HG03378 (cell line): ENCODE measurements at regions not wholly inside any gene's neighbourhood (a gene's known extent, or its start where the extent isn't known, plus 50 kb on each side); places are given as distances from the start of the nearest gene placed in this dataset.
"Not testable (repeated sequence)": the region's sequence is repeated elsewhere in the genome, so short reads cannot be mapped to it uniquely, and the experiment has no call there.

Experiments
- ATAC-seq: cut with Tn5 transposase; IDR thresholded peaks from one replicate; pipeline ENCODE4 v1.9.1; 2021; ENCODE audit warnings: mild to moderate bottlenecking, moderate library complexity; ENCODE audit not compliant: unreplicated experiment

DNA sequence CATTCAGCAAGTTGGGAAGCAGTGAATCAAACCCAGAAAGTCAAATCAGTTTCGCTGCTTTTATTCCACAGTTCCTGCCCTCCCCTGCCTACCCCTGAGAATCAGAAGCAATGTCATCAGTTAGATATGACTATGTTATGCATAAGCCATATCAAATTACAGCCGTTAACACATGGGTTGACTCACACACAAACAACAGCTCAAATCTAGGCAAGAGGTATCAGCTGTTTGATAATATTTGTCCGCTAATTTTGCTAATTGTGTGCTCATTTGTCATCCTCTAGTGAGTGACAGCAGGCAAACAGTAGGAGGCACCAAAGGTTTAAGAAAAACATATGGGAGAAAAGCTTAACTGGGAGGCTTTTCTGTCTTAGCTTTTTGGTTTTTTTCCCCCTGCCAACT lies 327.4 kb upstream of the CCL2 start:
- ATAC-seq, result no peak

DNA sequence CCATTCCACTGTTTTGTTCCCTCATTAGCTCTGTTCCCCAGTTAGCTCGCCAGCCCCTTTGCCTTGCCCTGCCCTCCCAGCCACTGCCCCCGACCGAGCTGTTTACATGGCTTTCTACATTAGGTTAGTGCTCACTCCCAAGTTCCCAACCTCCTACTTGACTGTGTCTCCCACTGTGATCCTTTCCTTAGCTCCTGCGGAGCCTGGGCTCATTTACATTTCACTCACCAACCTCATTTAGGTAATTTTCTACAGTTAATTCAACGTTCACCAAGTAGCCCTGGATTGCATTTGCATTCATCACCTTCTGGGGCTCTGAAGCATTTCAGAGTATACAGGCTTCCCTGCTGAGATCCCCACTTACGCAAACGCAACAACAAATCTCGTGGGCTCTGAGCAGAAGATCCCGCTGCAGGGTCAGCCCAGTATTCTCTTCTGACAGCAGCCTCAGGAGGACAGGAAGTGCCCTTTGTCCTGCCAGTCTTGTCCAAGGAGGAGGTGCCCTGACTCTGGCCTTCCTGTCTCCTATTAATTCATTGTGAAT lies 325.8 kb upstream of the CCL2 start:
- ATAC-seq, result no peak

GRCh38 chr17:33931148-33931814 lies 323.8 kb upstream of the CCL2 start:
- not testable (repeated sequence) for ATAC-seq

GRCh38 chr17:33932996-33933395 lies 322.1 kb upstream of the CCL2 start:
- ATAC-seq, result no peak

DNA sequence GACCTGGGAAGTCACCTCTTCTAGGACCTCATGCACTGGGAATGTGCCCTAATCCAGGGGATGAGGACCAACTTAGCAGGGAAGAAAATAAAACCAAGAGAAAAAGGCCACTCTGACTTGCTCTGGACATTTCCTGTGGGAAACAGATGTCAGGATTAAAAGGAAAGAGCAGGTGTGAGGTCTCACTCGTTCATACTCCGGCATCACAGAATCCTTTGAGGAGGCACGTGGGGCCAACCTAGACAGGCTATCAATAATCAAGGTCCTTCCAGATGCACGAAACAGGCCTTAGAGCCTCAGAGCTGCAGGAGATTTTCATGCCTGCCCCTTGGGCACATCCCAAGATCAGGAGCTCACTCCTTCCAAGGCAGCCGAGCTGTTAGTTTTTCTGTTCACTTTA lies 321.5 kb upstream of the CCL2 start:
- ATAC-seq, result no peak

GRCh38 chr17:33934696-33935095 lies 320.4 kb upstream of the CCL2 start:
- ATAC-seq, result no peak

- ATAC-seq, result no peak
Observed at GRCh38 chr17:33935822-33936221, 319.3 kb upstream of the CCL2 start.

GRCh38 chr17:33936764-33937163 lies 318.3 kb upstream of the CCL2 start:
- no peak for ATAC-seq

DNA sequence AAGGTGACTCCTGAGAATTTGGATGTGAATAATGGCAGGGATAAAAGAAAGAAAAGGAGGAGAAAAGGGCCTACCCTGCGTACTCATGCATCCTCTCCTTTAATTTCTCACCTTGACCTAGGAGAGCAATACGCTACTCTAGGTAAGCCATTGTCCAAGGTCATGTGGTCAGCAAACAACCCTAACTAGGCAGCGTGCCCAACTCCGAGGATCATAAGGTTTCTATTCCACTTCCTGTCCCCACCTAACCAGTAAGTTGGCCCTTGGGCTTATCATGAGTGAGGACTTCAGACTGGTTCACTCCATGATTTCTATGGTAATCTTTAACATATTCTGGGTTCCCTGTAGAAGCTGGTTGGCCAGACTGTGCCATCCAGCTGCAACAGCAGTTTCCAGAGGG lies 315.1 kb upstream of the CCL2 start:
- no peak for ATAC-seq

- no peak for ATAC-seq
Observed at GRCh38 chr17:33940769-33941370, 314.2 kb upstream of the CCL2 start.

- ATAC-seq, result no peak
Observed at GRCh38 chr17:33941744-33942143, 313.3 kb upstream of the CCL2 start.

DNA sequence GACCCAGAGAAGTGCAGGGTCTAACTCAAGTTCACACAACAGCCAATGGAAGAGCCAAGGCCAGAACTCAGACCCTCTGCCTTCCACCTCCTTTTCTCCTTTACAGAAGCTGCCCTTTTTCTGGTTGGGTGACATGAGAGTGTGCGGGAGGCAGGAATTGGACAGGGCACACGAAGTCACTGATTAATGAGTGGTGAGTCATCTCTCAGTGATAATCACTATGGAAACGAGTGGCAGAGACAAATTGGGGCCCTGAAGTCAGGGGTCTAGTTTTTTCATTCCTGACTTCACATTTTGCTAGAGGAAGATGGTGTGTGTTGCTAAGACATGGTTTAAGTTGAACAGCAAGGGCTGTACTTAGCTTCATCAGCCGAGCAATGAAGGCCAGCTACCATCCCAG lies 312.7 kb upstream of the CCL2 start:
- no peak for ATAC-seq

GRCh38 chr17:33944412-33944811 lies 310.7 kb upstream of the CCL2 start:
- ATAC-seq, result no peak

GRCh38 chr17:33944826-33945225 lies 310.3 kb upstream of the CCL2 start:
- no peak for ATAC-seq

- ATAC-seq, result no peak
Observed at GRCh38 chr17:33945646-33946546, 309.2 kb upstream of the CCL2 start.

GRCh38 chr17:33947762-33948161 lies 307.3 kb upstream of the CCL2 start:
- no peak for ATAC-seq

DNA sequence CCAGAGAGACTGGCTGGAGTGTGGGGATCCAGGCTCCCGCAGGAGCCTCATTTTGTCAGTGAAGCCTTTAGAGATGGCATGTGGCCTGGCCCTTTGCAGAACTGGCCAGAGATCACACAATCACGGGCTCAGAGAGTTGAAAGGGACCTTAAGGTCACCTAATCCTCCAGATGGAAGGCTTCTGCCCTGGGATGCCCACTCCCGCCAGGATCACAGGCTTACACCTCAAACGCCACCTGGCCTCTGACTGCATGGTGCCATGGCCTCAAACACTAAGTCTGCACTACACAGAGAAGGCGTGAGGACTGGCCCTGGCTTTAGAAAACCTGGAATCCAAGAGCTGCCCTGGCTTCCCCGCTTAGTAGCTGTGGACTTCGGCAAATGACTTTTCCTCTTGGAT lies 306.8 kb upstream of the CCL2 start:
- no peak for ATAC-seq

DNA sequence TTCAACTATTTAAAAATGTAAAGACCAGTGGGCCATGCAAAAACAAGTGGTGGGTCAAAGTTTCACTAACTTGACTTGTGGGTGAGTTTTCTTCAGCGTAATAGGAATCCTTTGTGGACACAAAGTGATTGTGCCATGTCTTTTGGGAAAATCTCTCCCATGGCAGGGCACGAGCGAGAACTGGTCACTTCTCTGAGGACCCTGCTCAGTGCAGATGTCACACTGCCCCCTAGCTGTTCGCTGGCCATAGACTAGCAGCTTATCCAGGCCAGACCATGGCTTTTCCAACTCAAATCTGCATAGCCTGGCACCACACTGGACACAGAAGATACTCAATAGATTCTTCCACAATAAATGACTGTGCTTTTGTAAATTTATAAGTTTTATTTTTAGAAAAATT lies 306.0 kb upstream of the CCL2 start:
- ATAC-seq, result no peak

DNA sequence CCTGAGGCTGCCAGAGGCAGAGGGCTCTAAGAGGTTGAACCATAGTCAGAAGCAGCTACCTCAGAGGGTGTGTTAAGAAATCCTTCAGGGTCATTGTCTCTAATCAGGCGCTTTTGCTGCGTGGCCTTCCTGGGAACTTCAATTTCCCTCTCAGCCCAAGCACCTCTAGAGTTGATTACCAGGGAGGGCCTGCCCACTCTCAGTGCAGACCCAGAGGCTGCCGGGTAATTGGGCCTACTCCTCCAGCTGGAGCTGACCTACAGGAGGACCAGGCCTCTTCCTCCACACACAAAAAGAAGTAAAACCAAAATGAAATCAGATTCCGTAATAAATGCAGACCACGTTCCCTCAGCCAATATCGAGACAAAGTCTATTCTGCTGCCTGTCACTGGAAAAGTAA lies 305.0 kb upstream of the CCL2 start:
- no peak for ATAC-seq

DNA sequence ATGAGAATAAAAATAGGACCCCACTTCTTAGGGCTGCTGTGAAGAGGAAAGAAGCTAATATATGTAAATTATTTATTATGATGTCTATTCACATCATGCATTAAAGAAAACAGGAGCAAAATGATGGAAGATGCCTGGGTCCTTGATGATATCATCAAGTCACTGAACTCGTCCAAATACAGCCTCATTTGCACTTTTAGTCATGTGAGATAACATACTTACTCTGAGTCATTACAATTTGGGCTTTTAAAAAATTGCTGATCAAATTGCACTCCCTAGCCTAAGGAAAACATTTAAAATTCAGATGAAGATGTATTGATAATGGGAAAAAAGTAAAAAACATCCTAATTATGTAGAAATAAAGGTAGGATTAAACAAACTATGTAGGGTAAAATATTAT lies 302.7 kb upstream of the CCL2 start:
- no peak for ATAC-seq

- ATAC-seq, result no peak
Observed at GRCh38 chr17:33954597-33954996, 300.5 kb upstream of the CCL2 start.

- no peak for ATAC-seq
Observed at GRCh38 chr17:33955461-33955860, 299.6 kb upstream of the CCL2 start.
